Activated CD4-positive, alpha-beta T cell treated with anti-CD3 and anti-CD28 coated beads, Interleukin-2, amount 10 ng/mL, durations not matched to agents 7 days and 5 days (primary cell): ENCODE measurements at regions not wholly inside any gene's neighbourhood (a gene's known extent, or its start where the extent isn't known, plus 50 kb on each side); places are given as distances from the start of the nearest gene placed in this dataset.

Experiments used
- CTCF ChIA-PET: fragments of 350-600 bp; sonication (Branson Sonifier 250); formaldehyde crosslinking; loops from one replicate; lab custom pipeline; 2021; ENCODE audit warnings: antibody characterized with exemption; lab: Charles Lee
- POLR2A ChIA-PET: fragments of 350-600 bp; sonication (Branson Sonifier 250); formaldehyde crosslinking; loops from one replicate; lab custom pipeline; 2021; ENCODE audit warnings: antibody characterized with exemption; lab: Charles Lee
- DNase-seq: peaks from one replicate; pipeline ENCODE4 v3.0.0-alpha.2; 2020
- H3K27ac Mint-ChIP-seq: one replicate; pipeline ENCODE4 v1.8.0; 2021; ENCODE audit warnings: mild to moderate bottlenecking, moderate library complexity, mixed read lengths
- H3K27me3 Mint-ChIP-seq: one replicate; pipeline ENCODE4 v1.8.0; 2021; ENCODE audit warnings: mixed read lengths
- H3K36me3 Mint-ChIP-seq: one replicate; pipeline ENCODE4 v1.8.0; 2021; ENCODE audit warnings: low read depth, mixed read lengths
- H3K4me1 Mint-ChIP-seq: one replicate; pipeline ENCODE4 v1.8.0; 2021; ENCODE audit warnings: mixed read lengths
- H3K4me3 Mint-ChIP-seq: one replicate; pipeline ENCODE4 v1.8.0; 2021; ENCODE audit warnings: mild to moderate bottlenecking, moderate library complexity, mixed read lengths
- H3K9me3 Mint-ChIP-seq: one replicate; pipeline ENCODE4 v1.8.0; 2021; ENCODE audit warnings: mixed read lengths

GRCh38 chrX:44415639-44416386 lies 72.3 kb upstream of the EFHC2 start:
- no peak for DNase-seq
- Mint-ChIP-seq H3K27ac (no peak overlapping the region), H3K27me3 (no peaks in the 10 kb centered on the region), H3K4me1 (no peaks in the 10 kb centered on the region), H3K9me3 (no peaks in the 10 kb centered on the region), H3K4me3 (no peak overlapping the region), H3K36me3 (peaks cover 2% of the 10 kb centered on the region)
- ChIA-PET CTCF (no interaction called here), POLR2A (no interaction called here)

DNA sequence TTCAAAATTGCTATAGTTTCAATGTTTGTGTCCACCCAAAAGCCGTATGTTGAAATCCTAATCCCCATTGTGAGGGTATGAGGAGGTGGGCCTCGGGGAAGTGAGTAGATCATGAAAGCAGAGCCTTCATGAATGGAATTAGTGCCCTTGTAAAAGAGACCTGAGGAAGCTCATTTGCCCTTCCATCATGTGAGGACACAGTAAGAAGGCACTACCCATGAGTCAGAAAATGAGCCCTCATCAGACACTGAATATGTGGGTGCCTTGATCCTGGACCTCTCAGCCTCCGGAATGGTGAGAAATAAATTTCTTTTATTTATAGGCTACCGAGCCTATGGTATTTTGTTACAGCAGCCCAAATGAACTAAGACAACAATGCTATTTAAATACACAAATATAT lies 57.7 kb upstream of the EFHC2 start:
- H3K9me3 Mint-ChIP-seq: peaks cover 6% of the 10 kb centered on the region
- no peaks in the 10 kb centered on the region for H3K27me3 Mint-ChIP-seq
- POLR2A ChIA-PET: no interaction called here
- H3K36me3 Mint-ChIP-seq: no peaks in the 10 kb centered on the region
- no peak for DNase-seq
- no peak overlapping the region for H3K27ac Mint-ChIP-seq
- no peak overlapping the region for H3K4me3 Mint-ChIP-seq
- no peaks in the 10 kb centered on the region for H3K4me1 Mint-ChIP-seq
- CTCF ChIA-PET: no interaction called here

DNA sequence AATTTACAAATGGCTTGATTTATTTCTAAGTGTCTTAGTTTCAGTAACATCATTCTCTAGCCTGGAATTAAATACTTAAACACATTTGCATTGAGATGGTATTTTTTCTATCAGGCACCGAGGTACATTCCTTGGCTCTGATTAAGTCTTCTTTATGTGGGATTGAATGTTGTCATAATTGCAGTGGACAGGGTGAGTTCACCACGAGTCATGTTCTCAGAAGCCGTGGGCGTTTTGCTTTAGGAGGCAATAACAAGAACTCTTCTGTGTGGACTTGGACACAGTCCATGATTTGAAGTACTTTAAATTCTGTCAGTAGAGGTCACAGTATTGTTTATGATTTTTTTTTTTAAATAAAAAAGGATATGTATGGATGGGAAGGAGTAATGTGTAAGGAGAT lies 57.1 kb upstream of the EFHC2 start:
- Mint-ChIP-seq H3K27me3 (no peaks in the 10 kb centered on the region), H3K9me3 (peaks cover 6% of the 10 kb centered on the region), H3K36me3 (no peaks in the 10 kb centered on the region), H3K4me1 (no peaks in the 10 kb centered on the region), H3K27ac (no peak overlapping the region), H3K4me3 (no peak overlapping the region)
- no peak for DNase-seq
- ChIA-PET POLR2A (no interaction called here), CTCF (no interaction called here)

GRCh38 chrX:44400161-44400560 lies 56.7 kb upstream of the EFHC2 start:
- H3K27me3 Mint-ChIP-seq: no peaks in the 10 kb centered on the region
- H3K4me3 Mint-ChIP-seq: no peak overlapping the region
- H3K36me3 Mint-ChIP-seq: no peaks in the 10 kb centered on the region
- peaks cover 3% of the 10 kb centered on the region for H3K9me3 Mint-ChIP-seq
- no peak for DNase-seq
- CTCF ChIA-PET: no interaction called here
- POLR2A ChIA-PET: no interaction called here
- H3K27ac Mint-ChIP-seq: no peak overlapping the region
- H3K4me1 Mint-ChIP-seq: no peaks in the 10 kb centered on the region
